WI38 (cell line): ENCODE measurements at regions not wholly inside any gene's neighbourhood (a gene's known extent, or its start where the extent isn't known, plus 50 kb on each side); places are given as distances from the start of the nearest gene placed in this dataset.
A peak's percentile ranks its signal among the peaks of the same experiment; 100 is the strongest.

Experiments used
- H3K4me3 ChIP-seq: 2 replicates; pipeline ENCODE4 v1.5.1; 2011; ENCODE audit warnings: low read depth, mild to moderate bottlenecking, control low read depth, low read length
- CTCF ChIP-seq: IDR thresholded peaks from 2 replicates; pipeline ENCODE4 v1.5.1; 2012; ENCODE audit warnings: low read depth, mild to moderate bottlenecking, control low read depth, low read length

GRCh38 chr4:180057891-180058671 lies 2185.1 kb upstream of the TENM3 start:
- H3K4me3 ChIP-seq: peak overlapping the region; percentile 51
- no peak for TF ChIP-seq CTCF

- no peak for TF ChIP-seq CTCF
- H3K4me3 ChIP-seq: peak overlapping the region; percentile 56
Measured at GRCh38 chr4:180058691-180059215, 2184.4 kb upstream of the TENM3 start.

GRCh38 chr4:180059216-180059881 lies 2183.9 kb upstream of the TENM3 start:
- peak overlapping the region; percentile 56 for H3K4me3 ChIP-seq
- TF ChIP-seq CTCF: no peak

- no peak for TF ChIP-seq CTCF
- H3K4me3 ChIP-seq: no peak overlapping the region
Measured at GRCh38 chr4:180060159-180060889, 2182.9 kb upstream of the TENM3 start.

- no peak for TF ChIP-seq CTCF
- H3K4me3 ChIP-seq: no peak overlapping the region
Measured at GRCh38 chr4:180081072-180081471, 2162.1 kb upstream of the TENM3 start.

- no peak overlapping the region for H3K4me3 ChIP-seq
- no peak for TF ChIP-seq CTCF
Measured at GRCh38 chr4:180084561-180084960, 2158.6 kb upstream of the TENM3 start.
